ENCODE measurements at regions not wholly inside any gene's neighbourhood (a gene's known extent, or its start where the extent isn't known, plus 50 kb on each side); places are given as distances from the start of the nearest gene placed in this dataset.
"Not testable (repeated sequence)": the region's sequence is repeated elsewhere in the genome, so short reads cannot be mapped to it uniquely, and the experiment has no call there.

DNA sequence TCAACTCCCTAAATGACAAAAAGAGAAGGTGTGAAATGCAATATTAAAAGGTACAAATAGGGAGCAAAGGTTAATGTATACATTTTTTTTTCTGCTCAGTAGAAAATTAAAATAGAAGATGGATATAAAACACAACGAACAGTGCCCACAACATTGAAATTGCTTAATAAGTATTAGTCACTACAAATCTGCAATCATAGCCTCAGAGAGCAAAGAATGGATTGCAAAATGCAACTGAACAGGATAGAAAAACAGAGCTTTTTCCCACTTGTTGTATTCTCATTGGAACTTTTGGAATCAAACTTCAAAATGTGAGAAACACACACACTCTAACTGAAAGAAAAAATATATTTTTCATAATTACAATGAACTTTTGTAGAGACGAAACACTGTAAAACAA, 552.2 kb upstream of the NCAM2 start:
- no peak for DNase-seq

- DNase-seq: no peak
Observed at GRCh38 chr21:20451046-20451445, 547.2 kb upstream of the NCAM2 start.

DNA sequence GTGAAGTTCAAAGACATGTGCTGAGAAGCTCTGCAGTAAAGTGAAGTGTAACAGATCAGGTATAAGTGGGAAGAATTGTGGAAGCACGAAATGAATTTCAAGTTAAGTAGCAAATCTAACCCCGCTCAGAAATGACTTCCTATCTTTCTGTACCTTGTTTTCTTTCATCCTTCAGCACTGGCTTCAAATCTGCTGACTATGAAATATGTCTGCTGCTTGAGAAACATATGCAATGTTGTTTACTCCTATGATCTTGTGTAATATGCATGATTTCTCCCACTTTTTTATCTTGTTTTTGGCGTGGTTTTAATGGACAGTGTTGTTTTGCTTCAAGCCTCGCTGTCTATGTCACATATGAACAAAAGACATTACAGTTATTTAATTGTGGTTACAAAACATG, 545.3 kb upstream of the NCAM2 start:
- DNase-seq: no peak

DNA sequence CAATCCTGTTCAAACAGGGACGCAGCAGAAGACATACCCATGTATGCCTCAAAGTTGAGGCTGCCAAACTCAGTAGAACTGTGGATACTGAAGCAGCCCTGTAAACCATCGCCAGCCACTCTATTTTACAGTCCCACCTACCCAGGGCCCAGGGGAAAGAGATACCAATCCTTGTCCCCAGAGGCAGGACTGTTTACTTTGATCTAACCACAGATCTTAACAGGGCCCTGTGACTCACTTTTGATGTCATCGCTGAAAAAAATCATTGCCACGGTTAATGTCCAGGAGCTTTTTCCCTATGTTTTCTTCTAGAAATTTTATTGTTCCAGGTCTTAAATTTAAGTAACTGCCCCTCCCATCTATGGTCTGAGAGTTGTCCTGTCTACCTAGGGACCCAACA, 538.4 kb upstream of the NCAM2 start:
- no peak for DNase-seq

DNA sequence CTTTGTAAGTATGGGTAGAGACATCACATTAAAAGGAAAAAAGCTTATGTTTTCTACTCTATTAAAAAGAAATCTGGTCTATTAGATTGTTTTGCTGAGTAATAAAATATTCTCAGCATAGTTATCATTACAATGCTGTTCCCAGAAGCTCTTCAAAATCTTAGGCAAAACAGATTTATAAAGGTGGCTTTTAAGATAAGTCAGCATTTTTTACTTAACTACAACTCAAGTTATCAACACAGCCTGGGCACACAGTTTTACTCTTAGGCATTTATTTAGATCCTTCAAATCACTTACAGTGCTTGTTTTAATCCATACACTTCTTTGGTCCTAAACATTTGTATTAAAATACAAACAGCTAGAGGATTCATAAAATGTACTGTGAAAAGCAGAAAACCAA, 534.8 kb upstream of the NCAM2 start:
- no peak for DNase-seq

- DNase-seq: no peak
Observed at GRCh38 chr21:20469361-20469760, 528.8 kb upstream of the NCAM2 start.

- DNase-seq: no peak
Observed at GRCh38 chr21:20486303-20486702, 511.9 kb upstream of the NCAM2 start.

- DNase-seq: not testable (repeated sequence)
Observed at GRCh38 chr21:20502915-20503314, 495.3 kb upstream of the NCAM2 start.

DNA sequence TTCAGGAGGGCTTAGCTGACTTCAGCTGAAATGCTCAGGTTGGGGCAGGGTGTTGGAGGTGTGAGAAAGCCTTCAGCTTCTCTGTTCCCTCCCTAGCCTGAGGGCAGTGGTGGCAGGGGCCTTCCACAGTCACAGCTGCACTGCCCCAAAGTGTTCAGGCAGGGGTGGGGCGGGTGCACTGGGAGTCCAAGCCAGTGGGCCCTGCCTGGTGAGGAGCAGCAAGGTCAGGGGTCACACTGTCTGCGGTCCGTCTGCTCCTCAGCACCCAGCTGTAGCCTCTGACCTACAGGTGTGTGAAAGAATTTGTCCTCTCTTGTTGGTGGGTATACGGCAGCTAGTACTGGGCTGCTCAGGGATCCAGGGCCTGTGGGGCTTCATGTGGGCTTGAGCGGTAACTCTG, 490.4 kb upstream of the NCAM2 start:
- no peak for DNase-seq

DNA sequence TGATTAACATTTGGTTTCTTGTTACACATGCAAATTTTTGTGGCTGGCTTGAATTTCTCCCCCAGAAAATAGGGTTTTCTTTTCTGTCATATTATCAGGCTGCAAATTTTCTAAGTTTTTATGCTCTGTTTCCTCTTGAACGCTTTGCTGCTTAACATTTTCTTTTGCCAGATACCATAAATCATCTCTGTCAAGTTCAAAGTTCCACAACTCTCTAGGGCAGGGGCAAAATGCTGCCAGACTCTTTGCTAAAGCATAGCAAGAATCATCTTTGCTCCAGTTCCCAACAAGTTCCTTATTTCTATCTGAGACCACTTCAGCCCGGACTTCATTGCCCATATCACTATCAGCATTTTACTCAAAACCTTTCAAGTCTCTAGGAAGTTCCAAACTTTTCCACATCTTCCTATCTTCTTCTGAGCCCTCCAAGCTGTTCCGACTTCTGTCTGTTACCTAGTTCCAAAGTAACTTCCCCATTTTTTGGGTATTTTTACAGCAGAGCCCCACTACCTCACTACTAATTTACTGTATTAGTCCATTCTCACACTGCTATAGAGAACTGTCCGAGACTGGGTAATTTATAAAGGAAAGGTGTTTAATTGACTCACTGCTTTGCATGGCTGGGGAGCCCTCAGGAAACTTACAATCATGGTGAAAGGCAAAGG, 486.9 kb upstream of the NCAM2 start:
- DNase-seq: no peak

DNA sequence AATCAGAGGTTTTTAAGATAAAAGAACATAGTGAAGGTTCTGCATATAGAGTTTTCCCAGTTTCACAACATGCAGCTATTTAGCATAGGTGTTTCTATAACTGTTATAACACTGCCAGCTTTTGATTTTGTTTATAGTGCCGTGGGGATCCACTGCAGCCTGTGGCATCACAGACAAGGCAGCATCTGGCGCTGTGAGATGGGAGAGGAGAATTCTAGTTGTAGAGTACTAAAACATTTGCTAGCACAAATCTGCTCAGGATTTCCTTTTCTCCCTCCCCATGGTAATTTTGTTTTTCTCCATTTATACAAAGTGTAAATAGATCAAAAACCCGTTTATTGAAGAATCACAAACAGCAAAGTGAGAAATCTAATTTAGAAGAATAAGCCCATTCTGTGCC, 482.8 kb upstream of the NCAM2 start:
- no peak for DNase-seq

DNA sequence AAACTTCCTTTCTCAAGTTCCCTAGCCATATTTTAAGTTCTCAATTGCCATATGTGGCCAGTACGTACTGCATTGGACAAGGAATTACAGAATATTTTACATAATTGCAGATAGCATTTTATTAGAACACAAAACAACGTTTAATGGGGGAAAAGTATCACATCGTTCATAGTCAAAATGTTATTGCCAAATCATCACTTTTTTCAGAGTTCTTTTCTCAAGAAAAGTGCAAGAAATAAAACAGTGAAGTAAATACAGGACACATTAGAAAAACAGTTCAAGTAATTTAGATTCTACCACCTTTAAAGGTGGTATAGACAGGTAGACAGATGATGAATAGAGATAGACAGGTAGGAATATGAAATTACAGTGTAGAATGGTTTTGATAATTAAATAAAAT, 479.1 kb upstream of the NCAM2 start:
- DNase-seq: no peak

DNA sequence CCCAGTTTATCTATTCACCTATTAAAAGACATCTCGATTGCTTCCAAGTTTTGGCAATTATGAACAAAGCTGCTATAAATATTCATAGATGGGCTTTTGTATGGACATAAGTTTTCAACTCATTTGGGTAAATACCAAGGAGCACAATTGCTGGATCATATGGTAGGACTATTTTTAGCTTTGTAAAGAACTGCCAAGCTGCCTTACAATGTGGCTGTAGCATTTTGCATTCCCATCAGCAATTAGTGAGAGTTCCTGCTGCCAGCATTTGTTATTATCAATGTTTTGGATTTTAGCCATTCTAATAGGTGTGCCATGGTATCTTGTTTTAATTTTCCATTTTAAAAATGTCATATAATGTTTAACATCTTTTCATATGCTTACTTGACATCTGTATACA, 475.6 kb upstream of the NCAM2 start:
- DNase-seq: no peak

DNA sequence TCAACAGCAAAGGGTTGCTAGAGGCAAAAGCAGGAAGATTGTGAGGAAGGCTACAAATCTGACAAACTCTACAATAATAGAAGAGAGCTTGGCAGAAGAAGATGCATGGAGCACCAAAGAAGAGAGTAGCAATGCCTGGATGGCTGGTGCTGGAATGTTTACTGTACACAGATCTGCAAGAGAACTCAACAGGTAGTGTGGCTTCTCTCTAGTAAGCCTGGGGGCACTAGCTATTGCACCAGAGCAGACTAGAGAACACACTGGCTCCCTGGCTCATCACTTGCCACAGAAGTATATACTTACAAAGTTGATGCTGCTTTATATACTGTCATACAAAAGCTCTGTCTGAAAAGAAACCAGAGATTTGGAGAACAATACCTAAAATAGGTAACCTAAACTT, 475.0 kb upstream of the NCAM2 start:
- DNase-seq: no peak

- no peak for DNase-seq
Observed at GRCh38 chr21:20527731-20528460, 470.3 kb upstream of the NCAM2 start.

DNA sequence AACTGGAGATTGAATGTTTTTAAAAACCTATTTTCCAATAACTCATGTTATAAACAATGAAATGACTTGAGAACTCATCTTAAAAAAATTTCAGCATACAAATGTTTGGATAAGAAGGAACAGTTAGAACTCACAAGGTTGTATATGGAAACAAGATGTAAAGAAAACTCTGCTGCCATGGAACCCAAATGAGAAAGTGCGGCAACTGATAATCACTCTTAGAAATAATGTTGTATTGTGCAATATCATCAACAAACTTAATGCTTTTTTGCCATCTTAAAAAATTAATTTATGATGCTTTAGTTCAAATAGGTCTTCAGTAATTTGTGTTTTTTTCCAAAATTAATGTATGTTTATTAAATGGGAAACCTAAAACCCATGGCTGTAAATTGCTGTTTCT, 461.1 kb upstream of the NCAM2 start:
- DNase-seq: no peak

DNA sequence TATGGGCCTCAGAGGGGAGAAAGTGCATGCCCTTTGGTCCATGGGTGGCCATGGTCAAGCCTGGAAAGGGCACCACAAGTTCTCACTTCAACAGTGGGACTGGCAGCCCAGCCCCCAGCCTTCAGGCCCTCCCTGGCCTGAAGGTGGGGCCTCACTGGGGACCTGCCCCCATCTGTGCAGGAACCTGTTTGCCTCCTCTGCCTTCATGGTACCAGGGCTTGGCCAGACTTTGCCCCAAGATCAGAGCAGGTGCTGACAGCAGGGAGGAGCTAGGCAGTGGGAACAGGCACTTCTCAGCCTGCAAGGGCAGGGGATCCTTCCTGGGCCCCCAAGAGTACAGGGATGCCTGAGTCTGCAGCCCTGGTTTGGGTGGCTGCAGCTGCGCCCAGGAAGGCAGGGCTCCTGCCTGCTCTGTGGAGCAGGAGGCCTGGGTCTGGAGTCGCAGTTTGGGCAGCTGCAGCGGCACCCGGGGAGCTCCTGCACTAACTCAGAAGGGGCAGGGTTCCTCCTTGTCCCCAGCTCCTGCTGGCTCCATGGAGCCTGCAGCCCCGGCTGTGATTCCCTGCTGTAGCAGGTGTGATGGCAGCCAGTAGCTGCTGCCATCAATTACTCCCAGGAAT, 460.1 kb upstream of the NCAM2 start:
- no peak for DNase-seq

- no peak for DNase-seq
Observed at GRCh38 chr21:20545454-20545853, 452.8 kb upstream of the NCAM2 start.

GRCh38 chr21:20551939-20552338, 446.3 kb upstream of the NCAM2 start:
- no peak for DNase-seq

GRCh38 chr21:20554785-20555184, 443.4 kb upstream of the NCAM2 start:
- no peak for DNase-seq

DNA sequence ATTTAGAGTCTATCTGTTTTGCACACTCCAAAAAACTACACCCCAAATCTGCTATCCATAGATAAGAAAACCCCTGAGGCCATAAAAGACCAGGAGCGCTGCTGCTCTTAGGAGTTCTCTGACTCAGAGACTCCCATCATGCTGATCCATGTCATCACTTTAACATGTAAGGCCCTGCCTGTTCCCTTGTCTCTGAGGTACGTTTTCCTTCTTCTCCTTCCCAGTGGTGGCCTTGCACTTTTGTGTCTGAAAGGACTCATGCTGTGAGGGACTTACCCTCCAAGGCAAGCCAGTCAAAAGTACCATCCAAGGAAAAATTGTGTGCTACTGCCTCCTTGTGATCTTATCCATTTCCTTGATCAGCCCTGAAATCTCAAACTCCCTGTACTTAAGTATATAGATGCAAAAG, 427.4 kb upstream of the NCAM2 start:
- DNase-seq: no peak

DNA sequence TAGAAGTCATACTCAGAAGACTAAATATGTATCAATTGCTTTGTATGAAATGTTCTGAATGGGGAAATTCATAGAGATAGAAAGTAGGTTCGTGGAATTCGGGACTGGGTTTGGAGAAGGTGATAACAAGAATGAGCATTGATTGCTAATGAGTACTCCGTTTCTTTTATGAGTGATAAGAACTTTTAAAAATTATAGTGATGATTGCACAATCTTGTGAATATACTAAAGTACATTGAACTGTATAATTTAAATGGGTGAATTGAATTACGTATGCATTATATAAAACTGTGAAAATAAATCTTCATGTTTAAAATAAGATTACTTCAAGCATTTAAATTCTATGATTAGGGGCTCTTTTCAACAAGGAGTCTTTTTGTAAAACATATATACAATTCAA, 425.6 kb upstream of the NCAM2 start:
- DNase-seq: no peak

DNA sequence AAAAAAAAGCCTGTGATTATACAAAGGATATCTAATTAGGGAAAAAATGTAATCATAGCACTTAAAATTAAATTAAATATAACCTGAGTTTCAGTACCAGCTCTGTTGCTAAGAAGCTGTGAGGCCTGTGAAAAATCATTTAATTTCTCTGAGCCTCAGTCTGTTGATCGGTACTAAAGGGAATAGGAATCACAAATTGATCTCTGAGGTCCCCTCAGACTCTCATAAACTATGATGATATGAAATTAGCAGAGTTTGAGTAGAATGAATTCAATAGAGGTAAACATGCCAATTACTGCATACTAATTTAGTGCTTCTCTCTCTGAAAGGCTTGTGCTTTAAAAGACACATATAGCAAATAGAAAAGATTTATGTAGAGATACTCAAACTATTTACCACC, 416.8 kb upstream of the NCAM2 start:
- DNase-seq: no peak

GRCh38 chr21:20591284-20591683, 406.9 kb upstream of the NCAM2 start:
- no peak for DNase-seq

Data from dermis blood vessel endothelial cell (primary cell).